ENCODE measurements at regions not wholly inside any gene's neighbourhood (a gene's known extent, or its start where the extent isn't known, plus 50 kb on each side); places are given as distances from the start of the nearest gene placed in this dataset.

- ATAC-seq = no peak
- Histone ChIP-seq H3K27ac (no peak overlapping the region), H3K4me1 (no peaks in the 10 kb centered on the region), H3K27me3 (no peaks in the 10 kb centered on the region), H3K9me3 (no peaks in the 10 kb centered on the region), H3K4me3 (no peak overlapping the region), H3K36me3 (replicated peaks in 1 of 2; ENCODE audit: insufficient read depth in 1 of 2, low read depth in 2 of 2) (no peaks in the 10 kb centered on the region)
- intact Hi-C loops (cut with DNase I) = no loop called here
- DNase-seq = no peak
- WGBS, 2 donors = 49 to 67% methylated on average over 7 of the region's 7 CpGs
- TF ChIP-seq CTCF (IDR thresholded peaks at IDR 0.05) (no peak), POLR2A (IDR thresholded peaks at IDR 0.05) (no peak)
These were observed 250.6 kb upstream of the RRP15 start for GRCh38 chr1:218034468-218034867.

DNA sequence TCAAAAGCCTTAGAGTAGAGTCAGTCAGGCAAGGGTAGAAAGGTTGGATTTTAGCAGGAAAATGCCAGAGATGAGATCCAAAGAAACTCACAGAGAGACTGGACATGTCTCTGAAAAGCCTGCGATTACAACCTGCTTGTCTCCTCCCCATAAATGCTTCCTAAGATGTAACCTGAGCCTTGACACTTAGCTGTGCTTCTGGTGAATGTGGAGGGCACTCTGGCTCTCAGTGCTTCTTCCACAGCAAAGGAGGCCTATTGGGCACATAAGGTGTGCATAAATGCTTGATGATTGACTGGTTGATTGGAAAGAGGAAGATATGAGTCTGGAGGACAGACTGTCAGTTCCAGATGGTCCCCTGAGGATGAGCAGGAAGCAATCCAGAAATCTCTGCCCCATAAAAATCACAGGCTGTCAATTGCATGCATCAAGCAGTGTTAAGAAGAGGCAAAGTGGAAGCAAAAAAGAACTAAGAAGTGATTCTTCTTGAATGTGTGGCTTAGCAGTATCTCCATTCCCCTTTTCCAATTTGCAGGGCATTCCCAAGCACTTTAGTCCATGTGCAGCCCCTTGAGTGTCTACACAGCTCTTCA lies 236.2 kb upstream of the RRP15 start:
- H3K27me3 ChIP-seq = no peaks in the 10 kb centered on the region
- no peaks in the 10 kb centered on the region for H3K9me3 ChIP-seq
- DNase-seq (no peak), ATAC-seq (no peak)
- no peak for TF ChIP-seq CTCF (IDR thresholded peaks at IDR 0.05)
- TF ChIP-seq POLR2A (IDR thresholded peaks at IDR 0.05) = no peak
- intact Hi-C loops (cut with DNase I) = no loop called here
- 26 to 47% methylated on average over 1 of the region's 1 CpG for WGBS, 2 donors
- no peaks in the 10 kb centered on the region for H3K4me1 ChIP-seq
- H3K27ac ChIP-seq = no peak overlapping the region
- no peak overlapping the region for H3K4me3 ChIP-seq
- H3K36me3 ChIP-seq (replicated peaks in 1 of 2; ENCODE audit: insufficient read depth in 1 of 2, low read depth in 2 of 2) = no peaks in the 10 kb centered on the region

- Histone ChIP-seq H3K4me1 (no peaks in the 10 kb centered on the region), H3K9me3 (no peaks in the 10 kb centered on the region), H3K27me3 (no peaks in the 10 kb centered on the region), H3K36me3 (replicated peaks in 1 of 2; ENCODE audit: insufficient read depth in 1 of 2, low read depth in 2 of 2) (no peaks in the 10 kb centered on the region), H3K27ac (no peak overlapping the region), H3K4me3 (no peak overlapping the region)
- DNase-seq (no peak), ATAC-seq (no peak)
- TF ChIP-seq POLR2A (IDR thresholded peaks at IDR 0.05) (no peak), CTCF (IDR thresholded peaks at IDR 0.05) (no peak)
- intact Hi-C loops (cut with DNase I) = no loop called here
- 48 to 50% methylated on average over 9 of the region's 9 CpGs for WGBS, 2 donors
These were observed 235.5 kb upstream of the RRP15 start for GRCh38 chr1:218049641-218050040.

- Histone ChIP-seq H3K9me3 (no peaks in the 10 kb centered on the region), H3K4me1 (no peaks in the 10 kb centered on the region), H3K27ac (no peak overlapping the region), H3K4me3 (no peak overlapping the region), H3K27me3 (no peaks in the 10 kb centered on the region), H3K36me3 (replicated peaks in 1 of 2; ENCODE audit: insufficient read depth in 1 of 2, low read depth in 2 of 2) (no peaks in the 10 kb centered on the region)
- ATAC-seq (no peak), DNase-seq (no peak)
- intact Hi-C loops (cut with DNase I) = no loop called here
- 36 to 45% methylated on average over 2 of the region's 2 CpGs for WGBS, 2 donors
- TF ChIP-seq CTCF (IDR thresholded peaks at IDR 0.05) (no peak), POLR2A (IDR thresholded peaks at IDR 0.05) (no peak)
These were observed 226.4 kb upstream of the RRP15 start for GRCh38 chr1:218058730-218059129.

- no peak for DNase-seq
- no peak for ATAC-seq
- no peaks in the 10 kb centered on the region for H3K27me3 ChIP-seq
- no peaks in the 10 kb centered on the region for H3K36me3 ChIP-seq (replicated peaks in 1 of 2; ENCODE audit: insufficient read depth in 1 of 2, low read depth in 2 of 2)
- no peak overlapping the region for H3K4me3 ChIP-seq
- TF ChIP-seq CTCF (IDR thresholded peaks at IDR 0.05) (no peak), POLR2A (IDR thresholded peaks at IDR 0.05) (no peak)
- no peaks in the 10 kb centered on the region for H3K9me3 ChIP-seq
- no peaks in the 10 kb centered on the region for H3K4me1 ChIP-seq
- intact Hi-C loops (cut with DNase I) = no loop called here
- H3K27ac ChIP-seq = no peak overlapping the region
- 61 to 71% methylated on average over 5 of the region's 5 CpGs for WGBS, 2 donors
These were observed 220.7 kb upstream of the RRP15 start for GRCh38 chr1:218064426-218064825.

Measured in body of pancreas (tissue), 4 donors.